ENCODE measurements at regions not wholly inside any gene's neighbourhood (a gene's known extent, or its start where the extent isn't known, plus 50 kb on each side); places are given as distances from the start of the nearest gene placed in this dataset.

DNA sequence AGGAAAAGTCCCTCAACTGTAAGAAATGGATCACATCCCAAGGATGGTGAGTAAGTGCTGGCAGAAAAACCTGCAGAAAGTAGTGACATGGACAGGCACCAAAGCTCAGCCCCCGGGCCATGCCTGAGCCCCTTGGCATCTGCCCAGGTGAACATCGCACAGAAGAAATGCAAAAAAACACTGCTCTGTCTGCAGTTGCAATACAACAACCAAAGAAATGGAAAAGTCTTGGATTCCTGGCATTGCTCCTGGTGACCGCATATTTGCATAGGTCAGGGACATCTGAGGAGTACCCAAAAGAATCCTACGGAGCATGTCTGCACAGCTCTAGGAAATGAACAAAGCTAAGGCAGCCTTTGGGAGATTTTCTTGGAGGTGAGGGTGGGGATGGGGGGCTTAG lies 63.1 kb upstream of the PTPRT start:
- TF ChIP-seq, protein P1, sequence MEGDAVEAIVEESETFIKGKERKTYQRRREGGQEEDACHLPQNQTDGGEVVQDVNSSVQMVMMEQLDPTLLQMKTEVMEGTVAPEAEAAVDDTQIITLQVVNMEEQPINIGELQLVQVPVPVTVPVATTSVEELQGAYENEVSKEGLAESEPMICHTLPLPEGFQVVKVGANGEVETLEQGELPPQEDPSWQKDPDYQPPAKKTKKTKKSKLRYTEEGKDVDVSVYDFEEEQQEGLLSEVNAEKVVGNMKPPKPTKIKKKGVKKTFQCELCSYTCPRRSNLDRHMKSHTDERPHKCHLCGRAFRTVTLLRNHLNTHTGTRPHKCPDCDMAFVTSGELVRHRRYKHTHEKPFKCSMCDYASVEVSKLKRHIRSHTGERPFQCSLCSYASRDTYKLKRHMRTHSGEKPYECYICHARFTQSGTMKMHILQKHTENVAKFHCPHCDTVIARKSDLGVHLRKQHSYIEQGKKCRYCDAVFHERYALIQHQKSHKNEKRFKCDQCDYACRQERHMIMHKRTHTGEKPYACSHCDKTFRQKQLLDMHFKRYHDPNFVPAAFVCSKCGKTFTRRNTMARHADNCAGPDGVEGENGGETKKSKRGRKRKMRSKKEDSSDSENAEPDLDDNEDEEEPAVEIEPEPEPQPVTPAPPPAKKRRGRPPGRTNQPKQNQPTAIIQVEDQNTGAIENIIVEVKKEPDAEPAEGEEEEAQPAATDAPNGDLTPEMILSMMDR (conservative IDR thresholded peaks at IDR 0.05; ENCODE audit: low read depth, low read length), result no peak
- no peak for TF ChIP-seq EZH2phosphoT487 (IDR thresholded peaks at IDR 0.05; ENCODE audit: borderline replicate concordance, low read length)
- TF ChIP-seq EZH2 (IDR thresholded peaks at IDR 0.05; ENCODE audit: low read length, unreplicated experiment), result no peak
